Right lung (tissue), 2 donors: ENCODE measurements at regions not wholly inside any gene's neighbourhood (a gene's known extent, or its start where the extent isn't known, plus 50 kb on each side); places are given as distances from the start of the nearest gene placed in this dataset.
"Not testable (repeated sequence)": the region's sequence is repeated elsewhere in the genome, so short reads cannot be mapped to it uniquely, and the experiment has no call there.

ENCODE experiments used
- DNase-seq, 2 donors: peaks; one replicate each; pipeline ENCODE4 v3.0.0-alpha.2; 2013

GRCh38 chr13:30065181-30065580 lies 214.8 kb upstream of the UBL3 start:
- DNase-seq: no peak

DNA sequence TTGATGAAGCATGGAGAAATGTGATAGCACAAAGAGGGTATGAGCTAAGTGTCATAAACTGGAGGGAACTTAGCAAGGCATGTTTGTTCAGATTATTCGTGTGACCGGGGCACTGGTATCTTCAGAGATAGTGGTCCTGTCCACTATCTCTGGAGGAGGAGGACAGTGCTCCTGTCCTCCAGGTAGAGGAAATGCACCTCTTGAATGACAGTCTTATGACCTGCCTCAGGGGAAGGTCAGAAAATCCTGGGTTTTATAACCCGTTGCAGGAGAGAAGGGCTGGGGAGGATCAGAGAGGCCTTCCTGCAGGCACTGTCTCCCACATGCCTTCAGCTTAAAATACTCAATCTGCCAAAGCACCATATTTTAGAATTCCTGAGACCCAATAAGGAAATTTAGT lies 213.5 kb upstream of the UBL3 start:
- DNase-seq: no peak

- no peak for DNase-seq
These were observed 210.8 kb upstream of the UBL3 start for GRCh38 chr13:30061217-30061616.

DNA sequence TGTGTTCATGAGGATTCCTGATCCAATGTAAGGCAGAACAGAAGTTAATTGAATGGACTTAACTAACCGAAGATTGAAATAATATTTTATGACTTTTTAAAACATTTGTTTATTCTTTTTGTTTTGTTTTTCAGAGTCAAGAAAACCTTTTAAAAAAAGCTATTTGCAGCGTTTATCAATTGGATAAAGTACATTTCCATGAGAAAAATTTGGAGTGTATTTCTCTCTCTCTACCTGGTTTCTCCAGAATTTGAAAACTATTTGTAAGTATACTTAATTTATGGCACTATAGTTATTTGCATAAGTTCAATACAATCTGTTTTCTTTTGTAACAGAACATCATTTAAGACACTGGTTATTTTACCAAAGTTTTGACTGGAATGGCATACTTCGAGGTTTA lies 208.0 kb upstream of the UBL3 start:
- no peak for DNase-seq

DNA sequence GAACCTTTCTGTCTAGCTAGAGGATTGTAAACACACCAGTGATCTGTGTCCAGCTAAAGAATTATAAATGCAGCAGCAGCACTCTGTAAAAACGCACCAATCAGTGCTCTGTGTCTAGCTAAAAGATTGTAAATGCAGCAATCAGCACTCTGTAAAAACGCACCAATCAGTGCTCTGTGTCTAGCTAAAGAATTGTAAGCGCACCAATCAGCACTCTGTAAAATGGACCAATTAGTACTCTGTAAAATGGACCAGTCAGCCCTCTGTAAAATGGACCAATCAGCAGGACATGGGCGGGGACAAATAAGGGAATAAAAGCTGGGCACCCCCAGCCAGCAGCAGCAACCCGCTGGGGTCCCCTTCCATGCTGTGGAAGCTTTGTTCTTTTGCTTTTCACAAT lies 204.1 kb upstream of the UBL3 start:
- not testable (repeated sequence) for DNase-seq

DNA sequence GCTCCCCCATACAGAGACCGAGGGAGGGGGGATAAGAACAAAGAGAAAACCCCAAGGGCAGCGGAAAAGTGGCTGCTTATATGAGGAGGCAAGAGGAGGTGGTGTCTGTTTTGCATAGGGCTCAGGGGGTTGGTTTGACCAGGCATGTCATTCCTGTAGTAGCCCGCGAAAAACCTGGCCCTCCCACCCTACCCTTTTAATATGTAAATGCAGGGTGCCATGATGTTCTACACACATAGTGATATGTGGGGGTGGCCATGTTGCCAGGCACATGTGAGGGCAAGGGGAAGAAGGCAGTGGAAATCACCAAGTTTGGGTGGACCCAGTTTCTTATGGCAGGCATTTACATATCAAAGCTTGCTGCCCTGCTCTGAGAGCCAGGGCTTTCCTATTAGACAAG lies 203.5 kb upstream of the UBL3 start:
- no peak for DNase-seq

DNA sequence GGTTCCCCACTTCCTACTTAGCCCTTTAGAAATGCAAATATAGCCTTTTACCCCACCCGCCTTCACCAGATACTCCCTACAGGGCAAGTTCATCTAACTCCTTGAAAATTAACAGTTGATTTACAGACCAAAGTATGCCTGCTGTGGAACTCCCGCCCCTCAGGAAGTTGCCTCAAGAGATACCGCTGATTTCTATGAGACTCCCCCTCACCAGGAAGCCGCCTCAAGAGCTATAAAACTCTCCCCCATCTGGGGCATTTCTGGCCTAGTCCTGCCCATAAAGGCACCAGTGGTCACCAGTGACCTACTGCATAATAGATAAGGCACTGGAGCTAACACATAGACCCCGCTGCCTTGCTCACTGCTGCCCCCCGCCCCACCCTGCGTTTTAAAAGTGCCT lies 201.7 kb upstream of the UBL3 start:
- DNase-seq: no peak

- DNase-seq: no peak
These were observed 201.2 kb upstream of the UBL3 start for GRCh38 chr13:30051531-30052060.

- DNase-seq: no peak
These were observed 199.3 kb upstream of the UBL3 start for GRCh38 chr13:30049692-30050091.

- DNase-seq: no peak
These were observed 196.9 kb upstream of the UBL3 start for GRCh38 chr13:30047154-30047874.

GRCh38 chr13:30045916-30046704 lies 195.7 kb upstream of the UBL3 start:
- DNase-seq: no peak

- DNase-seq: no peak
These were observed 194.5 kb upstream of the UBL3 start for GRCh38 chr13:30044932-30045331.

- DNase-seq: no peak
These were observed 193.2 kb upstream of the UBL3 start for GRCh38 chr13:30043631-30043925.

DNA sequence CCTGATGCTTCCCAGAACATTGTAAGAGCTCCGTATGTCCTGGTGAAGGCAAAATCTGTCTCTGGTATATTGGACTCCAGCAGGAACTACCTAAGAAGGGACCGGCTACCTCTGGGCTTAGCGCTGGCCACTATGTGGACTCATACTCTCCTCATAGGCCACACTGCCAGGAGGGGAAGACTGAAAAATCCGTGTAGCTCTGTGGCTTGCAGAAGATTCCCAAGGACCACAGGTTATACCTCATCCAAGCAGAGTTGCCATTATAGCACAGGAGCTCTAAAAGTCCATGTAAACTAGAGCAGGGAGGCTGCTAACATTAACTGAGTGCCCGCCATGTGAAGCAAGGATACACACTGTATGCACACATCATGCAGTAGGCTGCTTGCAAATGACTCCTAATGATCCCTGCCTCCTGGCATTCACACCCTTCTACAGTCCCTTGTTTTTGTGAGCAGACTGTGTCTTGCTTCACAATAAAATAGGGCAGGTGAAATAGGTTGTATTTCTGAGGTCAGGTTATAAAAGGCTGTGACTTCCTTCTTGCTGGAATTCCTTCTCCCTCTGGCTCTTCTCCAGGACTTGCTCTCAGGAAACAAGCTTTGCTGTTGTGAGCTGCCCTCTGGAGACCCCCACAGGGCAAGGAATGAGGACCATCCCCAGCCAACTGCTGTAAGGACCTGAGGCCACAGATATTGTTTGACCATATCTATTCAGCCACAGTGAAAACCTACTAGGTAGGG lies 192.6 kb upstream of the UBL3 start:
- no peak for DNase-seq

DNA sequence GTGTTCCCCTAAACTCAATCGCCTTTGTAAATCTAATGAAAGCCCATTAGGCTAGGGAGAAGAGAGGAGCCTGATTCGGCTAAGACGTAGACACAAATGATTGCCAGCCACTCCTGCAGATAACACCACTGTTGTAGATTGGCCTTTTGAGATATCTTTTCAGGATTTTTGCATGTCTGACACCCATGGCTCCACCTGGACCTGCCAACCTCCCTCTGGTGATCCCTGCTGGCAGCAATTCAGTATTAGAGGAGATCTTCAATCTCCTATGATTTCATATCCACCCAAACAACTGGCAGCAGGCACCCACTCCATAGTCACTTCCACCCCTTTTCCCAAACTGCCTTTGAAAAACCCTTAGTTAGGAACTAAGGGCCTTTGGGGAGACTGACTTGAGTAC lies 191.9 kb upstream of the UBL3 start:
- DNase-seq: no peak

DNA sequence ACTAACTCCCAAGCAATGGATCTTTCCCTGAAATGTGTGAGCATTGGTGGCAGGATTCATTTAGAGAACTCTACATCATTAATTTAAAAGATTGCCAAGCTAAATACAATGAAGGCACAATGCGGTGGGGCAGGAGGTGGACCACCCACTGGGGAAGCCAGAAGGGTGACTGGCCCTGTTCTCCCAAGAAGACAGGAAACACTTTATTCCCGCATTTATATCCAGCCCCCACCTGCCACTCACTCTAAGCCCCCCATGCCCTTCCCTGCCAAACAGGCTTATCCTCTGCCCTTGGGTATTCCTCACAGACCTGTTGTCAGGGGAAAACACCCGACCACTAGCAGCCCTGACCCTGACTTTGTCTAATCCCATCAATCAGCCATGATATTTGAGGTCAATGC lies 189.1 kb upstream of the UBL3 start:
- no peak for DNase-seq

- no peak for DNase-seq
These were observed 188.5 kb upstream of the UBL3 start for GRCh38 chr13:30038884-30039283.

- DNase-seq: no peak
These were observed 187.3 kb upstream of the UBL3 start for GRCh38 chr13:30037766-30038165.

DNA sequence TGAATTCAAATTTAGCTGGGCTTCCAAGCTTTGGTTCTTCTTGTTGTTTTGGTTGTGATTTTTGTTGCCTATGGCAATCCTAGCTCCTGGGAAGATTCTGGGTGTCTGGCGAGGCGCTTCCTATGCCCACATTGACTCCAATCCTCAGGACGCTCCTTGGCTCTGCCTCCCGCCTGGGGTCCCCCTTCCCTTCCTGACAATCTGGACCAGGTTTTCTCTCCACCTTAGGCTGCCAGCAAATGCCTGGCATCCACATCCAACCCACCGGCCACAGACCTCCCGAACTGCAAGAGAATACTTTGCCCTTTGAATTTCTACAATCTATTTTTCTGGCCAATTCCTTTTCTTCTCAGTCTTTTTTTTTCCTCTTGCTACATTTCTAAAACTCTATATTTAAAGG lies 186.9 kb upstream of the UBL3 start:
- DNase-seq: no peak

DNA sequence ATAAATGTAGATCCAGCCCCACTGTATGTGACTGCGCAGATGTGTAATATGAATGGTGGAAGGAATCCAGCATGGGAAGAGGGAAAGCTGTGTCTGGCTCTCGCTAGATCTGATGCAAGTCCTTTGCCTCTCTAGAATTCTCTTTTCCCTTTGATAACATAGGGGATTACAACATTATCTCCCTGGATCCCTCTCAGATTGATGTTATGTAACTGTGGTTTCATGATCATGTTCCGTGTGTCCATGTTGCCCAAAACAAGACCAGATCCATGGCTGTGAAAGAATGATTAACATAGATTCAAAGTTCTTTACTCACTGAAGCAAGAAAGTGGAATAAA lies 184.0 kb upstream of the UBL3 start:
- no peak for DNase-seq

GRCh38 chr13:30033681-30034457 lies 183.5 kb upstream of the UBL3 start:
- DNase-seq: no peak

DNA sequence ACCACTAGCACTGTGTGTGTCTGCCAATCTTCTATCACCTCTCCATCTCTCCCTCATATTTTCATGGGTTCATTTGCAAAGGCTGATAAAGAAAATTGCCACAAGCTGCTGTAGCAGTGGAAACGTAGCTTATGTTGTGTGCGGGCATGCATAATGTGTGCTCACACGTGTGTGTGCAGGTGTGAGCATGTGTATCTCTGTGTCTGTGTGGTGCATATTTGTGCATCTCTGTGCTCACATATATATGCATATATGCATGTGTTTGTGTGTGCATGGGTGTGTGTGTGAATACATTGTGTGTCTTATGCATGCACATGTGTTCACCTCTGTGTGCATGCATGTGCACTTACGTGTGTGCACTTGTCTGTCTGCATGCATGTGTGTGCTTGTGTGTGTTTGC lies 181.8 kb upstream of the UBL3 start:
- DNase-seq: no peak
